HEK293 (cell line): ENCODE measurements at regions not wholly inside any gene's neighbourhood (a gene's known extent, or its start where the extent isn't known, plus 50 kb on each side); places are given as distances from the start of the nearest gene placed in this dataset.

Experiments
- CTCF ChIA-PET: fragments of 350-600 bp; formaldehyde crosslinking; extraction: SDS; loops from one replicate; lab custom pipeline; 2021; ENCODE audit warnings: antibody characterized with exemption; lab: Yijun Ruan, JAX
- POLR2A ChIA-PET: fragments of 300-600 bp; formaldehyde crosslinking; extraction: SDS; loops from one replicate; lab custom pipeline; 2020; ENCODE audit warnings: antibody characterized with exemption, inconsistent platforms; lab: Yijun Ruan, JAX
- H3K27ac ChIP-seq: fragments of 200-500 bp; sonication (Bioruptor generic); 2 replicates; pipeline ENCODE4 v1.5.1; 2014; ENCODE audit warnings: low read depth, low read length, control low read depth, inconsistent platforms; ENCODE audit errors: extremely low read depth
- H3K36me3 ChIP-seq, 2 experiments: fragments of 200-500 bp in 1 of 2; sonication (Bioruptor generic) in 1 of 2; 1 replicate in 1 of 2; 2 replicates in 1 of 2; pipeline ENCODE4 v1.5.1; 2014 to 2017; ENCODE audit warnings: inconsistent platforms in 2 of 2, low read length in 2 of 2; ENCODE audit not compliant: control insufficient read depth in 2 of 2, insufficient read depth in 1 of 2
- H3K4me1 ChIP-seq: fragments of 200-500 bp; sonication (Bioruptor generic); 2 replicates; pipeline ENCODE4 v1.5.1; 2014; ENCODE audit warnings: mild to moderate bottlenecking, low read length, inconsistent platforms; ENCODE audit not compliant: control insufficient read depth, insufficient read depth
- H3K4me3 ChIP-seq: 2 replicates; pipeline ENCODE4 v1.5.1; 2011; ENCODE audit warnings: low read depth, mild to moderate bottlenecking, control low read depth, low read length, moderate library complexity
- H3K9me3 ChIP-seq: fragments of 200-500 bp; sonication (Bioruptor generic); 2 replicates; pipeline ENCODE4 v1.5.1; 2014; ENCODE audit warnings: low read depth, low read length, inconsistent platforms; ENCODE audit not compliant: control insufficient read depth, insufficient read depth
- INSM2 ChIP-seq: fragments of 450-650 bp; formaldehyde crosslinking; IDR thresholded peaks from 2 replicates; pipeline ENCODE4 v1.5.1; 2016; ENCODE audit warnings: missing biosample characterization, missing genetic modification characterization
- KLF16 ChIP-seq: fragments of 450-650 bp; formaldehyde crosslinking; IDR thresholded peaks from 2 replicates; pipeline ENCODE4 v1.5.1; 2017; ENCODE audit warnings: missing biosample characterization, missing genetic modification characterization
- KLF8 ChIP-seq: fragments of 450-650 bp; formaldehyde crosslinking; IDR thresholded peaks from 2 replicates; pipeline ENCODE4 v1.5.1; 2016; ENCODE audit warnings: missing biosample characterization, missing genetic modification characterization
- MEIS1 ChIP-seq: sonication (generic); formaldehyde crosslinking; IDR thresholded peaks from 2 replicates; pipeline ENCODE4 v1.8.1; 2022; ENCODE audit warnings: missing genetic modification reagents, mild to moderate bottlenecking, borderline replicate concordance
- PRDM2 ChIP-seq: fragments of 450-650 bp; formaldehyde crosslinking; IDR thresholded peaks from 2 replicates; pipeline ENCODE4 v1.5.1; 2016; ENCODE audit warnings: missing biosample characterization, missing genetic modification characterization, borderline replicate concordance
- ZBTB49 ChIP-seq: fragments of 450-650 bp; formaldehyde crosslinking; IDR thresholded peaks from 2 replicates; pipeline ENCODE4 v1.5.1; 2016; ENCODE audit warnings: missing biosample characterization, missing genetic modification characterization, low read depth
- ZFP69B ChIP-seq: fragments of 450-650 bp; formaldehyde crosslinking; IDR thresholded peaks from 2 replicates; pipeline ENCODE4 v1.5.1; 2016; ENCODE audit warnings: missing biosample characterization, missing genetic modification characterization
- ZNF133 ChIP-seq: fragments of 450-650 bp; formaldehyde crosslinking; IDR thresholded peaks from 2 replicates; pipeline ENCODE4 v1.5.1; 2016; ENCODE audit warnings: missing biosample characterization, missing genetic modification characterization
- ZNF174 ChIP-seq: fragments of 450-650 bp; formaldehyde crosslinking; IDR thresholded peaks from 2 replicates; pipeline ENCODE4 v1.5.0; 2017; ENCODE audit warnings: missing biosample characterization, mild to moderate bottlenecking, missing genetic modification characterization
- ZNF311 ChIP-seq: fragments of 450-650 bp; formaldehyde crosslinking; IDR thresholded peaks from 2 replicates; pipeline ENCODE4 v1.5.1; 2017; ENCODE audit warnings: missing biosample characterization, missing genetic modification characterization, borderline replicate concordance
- ZNF335 ChIP-seq: fragments of 450-650 bp; formaldehyde crosslinking; conservative IDR thresholded peaks from 2 replicates; pipeline ENCODE4 v1.5.1; 2016; ENCODE audit warnings: missing biosample characterization, missing genetic modification characterization
- ZNF510 ChIP-seq: fragments of 450-650 bp; formaldehyde crosslinking; IDR thresholded peaks from 2 replicates; pipeline ENCODE4 v1.5.1; 2018; ENCODE audit warnings: mild to moderate bottlenecking, missing genetic modification characterization, missing biosample characterization; ENCODE audit not compliant: insufficient replicate concordance
- ZNF626 ChIP-seq: fragments of 450-650 bp; sonication (Bioruptor Pico); formaldehyde crosslinking; IDR thresholded peaks from 2 replicates; pipeline ENCODE4 v1.5.1; 2018; ENCODE audit warnings: missing biosample characterization, missing genetic modification characterization, inconsistent platforms
- ZNF658 ChIP-seq: fragments of 450-650 bp; formaldehyde crosslinking; IDR thresholded peaks from 2 replicates; pipeline ENCODE4; 2016; ENCODE audit warnings: missing biosample characterization, missing genetic modification characterization
- ZSCAN18 ChIP-seq: fragments of 450-650 bp; formaldehyde crosslinking; IDR thresholded peaks from 2 replicates; pipeline ENCODE4 v1.5.1; 2016; ENCODE audit warnings: missing biosample characterization, missing genetic modification characterization
- TF ChIP-seq, protein P1 (sequence below): fragments of 450-650 bp; formaldehyde crosslinking; IDR thresholded peaks from 2 replicates; pipeline ENCODE4 v1.5.1; 2016; ENCODE audit warnings: missing biosample characterization, missing genetic modification characterization

DNA sequence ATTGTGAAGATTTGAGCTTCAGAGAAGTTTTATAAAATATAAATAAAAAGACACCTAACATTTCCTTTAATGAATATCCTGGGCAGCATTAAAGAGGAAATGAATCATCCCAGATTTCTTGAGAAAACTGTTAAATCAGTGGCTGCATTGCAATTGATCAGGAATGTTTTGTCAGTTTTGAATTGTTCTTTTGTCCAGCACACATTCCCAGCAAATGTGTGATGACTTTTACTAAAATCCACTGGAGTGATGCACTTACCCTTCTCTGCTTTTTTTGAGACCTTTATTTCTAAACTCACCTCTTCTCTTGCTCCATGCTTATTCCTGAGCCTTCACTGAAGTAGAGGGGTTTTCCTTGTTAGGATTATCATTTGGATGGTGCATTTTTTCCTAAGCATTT is 1307.2 kb downstream of the CDH8 start:
- no peak overlapping the region for H3K27ac ChIP-seq
- no peaks in the 10 kb centered on the region for H3K4me1 ChIP-seq
- ChIA-PET POLR2A (no interaction called here), CTCF (no interaction called here)
- TF ChIP-seq ZNF335 (no peak), ZNF626 (tag by site-specific recombination) (no peak), ZNF174 (tag by site-specific recombination) (no peak), KLF8 (tag by site-specific recombination) (no peak), ZNF658 (tag by site-specific recombination) (no peak), MEIS1 (CRISPR knock-in tag) (no peak), ZBTB49 (tag by site-specific recombination) (no peak), ZNF133 (tag by site-specific recombination) (no peak), ZFP69B (tag by site-specific recombination) (no peak), ZSCAN18 (tag by site-specific recombination) (no peak), PRDM2 (tag by site-specific recombination) (no peak), KLF16 (tag by site-specific recombination) (no peak), ZNF311 (no peak), ZNF510 (tag by site-specific recombination) (no peak), INSM2 (no peak)
- TF ChIP-seq, protein P1, sequence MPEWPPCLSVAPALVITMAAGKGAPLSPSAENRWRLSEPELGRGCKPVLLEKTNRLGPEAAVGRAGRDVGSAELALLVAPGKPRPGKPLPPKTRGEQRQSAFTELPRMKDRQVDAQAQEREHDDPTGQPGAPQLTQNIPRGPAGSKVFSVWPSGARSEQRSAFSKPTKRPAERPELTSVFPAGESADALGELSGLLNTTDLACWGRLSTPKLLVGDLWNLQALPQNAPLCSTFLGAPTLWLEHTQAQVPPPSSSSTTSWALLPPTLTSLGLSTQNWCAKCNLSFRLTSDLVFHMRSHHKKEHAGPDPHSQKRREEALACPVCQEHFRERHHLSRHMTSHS: no peak
- H3K4me3 ChIP-seq: no peak overlapping the region
- H3K9me3 ChIP-seq: no peaks in the 10 kb centered on the region
- H3K36me3 ChIP-seq: no peaks in the 10 kb centered on the region
